ENCODE measurements at regions not wholly inside any gene's neighbourhood (a gene's known extent, or its start where the extent isn't known, plus 50 kb on each side); places are given as distances from the start of the nearest gene placed in this dataset.

DNA sequence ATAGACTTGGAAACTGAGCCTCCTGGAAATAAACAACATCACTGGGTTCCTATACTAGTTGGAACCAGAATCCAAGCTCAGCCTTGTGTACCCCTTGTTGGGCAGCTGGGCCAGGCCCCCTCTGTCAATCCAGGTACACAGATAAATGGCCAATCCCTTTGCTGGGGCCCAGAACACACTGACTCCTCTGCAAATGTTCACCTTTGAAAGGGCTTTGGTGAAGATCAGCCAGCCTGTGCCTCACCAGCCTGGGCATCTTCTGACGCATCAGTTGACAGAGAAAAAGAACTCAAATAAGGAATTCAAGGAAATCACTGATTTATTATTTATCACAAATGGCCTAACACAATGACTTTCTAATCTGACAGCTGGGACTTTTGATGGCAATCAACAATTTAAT, 1090.2 kb downstream of the BCL11B start:
- DNase-seq: no peak

DNA sequence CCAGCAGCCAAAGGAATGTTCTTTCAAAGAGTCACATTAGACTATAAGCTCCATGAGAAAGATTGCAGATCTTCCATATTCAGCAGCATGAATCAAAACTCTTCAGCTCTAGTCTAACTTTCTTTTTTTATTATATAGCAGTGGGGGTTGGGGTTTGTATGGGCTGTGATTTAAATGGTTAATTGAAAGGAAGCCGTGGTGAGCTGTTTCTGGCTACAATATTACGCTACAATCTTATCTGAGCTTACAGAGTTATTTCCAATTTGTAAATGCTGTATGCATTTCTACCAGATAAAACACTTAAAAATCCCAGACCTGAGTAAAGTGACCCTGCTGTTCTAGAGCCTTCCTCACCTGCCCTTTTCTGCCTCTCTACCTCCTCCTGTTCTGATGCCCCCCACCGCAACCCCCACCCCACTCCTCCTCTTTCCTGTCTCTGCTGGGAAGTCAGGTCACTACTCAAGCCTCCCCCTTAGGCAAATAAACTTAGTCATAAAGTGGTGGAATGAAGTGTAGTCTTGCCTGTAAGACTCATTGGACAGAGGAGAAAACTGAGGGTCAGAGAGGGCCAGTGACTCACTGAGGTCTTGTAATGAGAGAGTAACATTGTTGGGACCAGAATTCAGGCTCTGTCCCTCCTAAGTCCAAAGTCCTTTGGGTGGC, 1089.5 kb downstream of the BCL11B start:
- DNase-seq: peak in 2 of 6 experiments; percentile 33 to 44

DNA sequence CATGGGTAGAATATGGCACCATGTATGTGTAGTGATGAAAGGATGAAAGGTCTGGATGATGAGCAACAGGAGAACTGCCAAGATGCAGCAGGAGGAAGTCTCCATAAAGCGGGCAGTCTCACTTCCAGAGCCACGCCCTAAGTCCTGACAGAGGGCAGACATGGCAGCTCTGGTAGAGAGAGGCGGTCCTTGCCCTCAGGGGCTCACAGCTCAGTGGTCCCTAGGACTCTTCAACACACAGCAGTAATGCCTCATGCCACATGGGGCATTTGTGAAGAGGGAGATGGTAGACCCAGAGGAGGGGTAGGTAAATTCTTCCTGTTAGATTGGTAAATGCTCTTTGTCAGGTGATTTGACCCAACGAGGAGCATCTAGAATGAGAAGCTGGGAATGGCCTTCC, 1088.4 kb downstream of the BCL11B start:
- DNase-seq: no peak

GRCh38 chr14:98184457-98184856, 1087.5 kb downstream of the BCL11B start:
- no peak for DNase-seq

GRCh38 chr14:98185036-98185435, 1087.0 kb downstream of the BCL11B start:
- peak in 1 of 6 experiments; percentile 12 for DNase-seq

DNA sequence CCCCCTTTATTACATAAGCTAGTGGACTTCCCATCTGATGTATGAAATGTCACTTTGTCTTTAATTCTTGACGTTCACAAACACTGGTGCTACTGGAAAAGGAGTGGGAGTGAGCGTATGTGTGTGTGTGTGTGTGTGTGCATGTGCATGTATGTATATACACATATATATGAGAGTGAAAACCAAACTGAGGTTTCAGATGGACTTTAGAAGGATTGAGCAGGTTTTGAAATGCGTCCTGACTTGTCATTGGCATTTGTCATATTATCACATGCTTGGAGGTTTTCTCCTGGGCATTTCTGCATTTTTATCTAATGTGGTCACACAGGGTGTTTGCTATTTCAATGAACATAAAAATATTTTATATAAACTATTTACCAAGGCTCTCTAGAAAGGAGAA, 1085.9 kb downstream of the BCL11B start:
- DNase-seq: no peak

- DNase-seq: peak in 3 of 6 experiments; percentile 11 to 32 (median 23)
These were observed 1084.7 kb downstream of the BCL11B start for GRCh38 chr14:98187281-98187680.

DNA sequence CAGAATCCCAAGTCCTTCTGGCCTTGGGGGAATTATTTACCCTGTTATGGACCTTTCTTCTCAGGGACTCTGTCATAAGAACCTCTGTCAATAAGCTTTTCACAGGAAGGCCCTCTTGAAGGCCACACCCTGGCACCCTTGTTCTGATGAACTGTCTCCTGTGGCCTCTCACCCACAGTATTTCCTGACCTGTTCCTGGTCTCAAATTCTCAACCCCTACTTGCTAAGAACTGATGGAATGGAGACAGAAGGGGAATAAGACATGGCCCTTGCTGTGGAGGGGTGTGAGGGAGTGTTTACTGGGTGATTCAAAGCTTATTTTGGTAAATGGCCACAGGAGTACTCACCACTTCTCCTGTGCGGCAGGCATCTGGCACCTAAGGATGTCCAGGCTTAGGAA, 1082.9 kb downstream of the BCL11B start:
- peak in 1 of 6 experiments; percentile 63 for DNase-seq

GRCh38 chr14:98189511-98189910, 1082.5 kb downstream of the BCL11B start:
- peak; percentile 26 to 89 (median 68) for DNase-seq

DNA sequence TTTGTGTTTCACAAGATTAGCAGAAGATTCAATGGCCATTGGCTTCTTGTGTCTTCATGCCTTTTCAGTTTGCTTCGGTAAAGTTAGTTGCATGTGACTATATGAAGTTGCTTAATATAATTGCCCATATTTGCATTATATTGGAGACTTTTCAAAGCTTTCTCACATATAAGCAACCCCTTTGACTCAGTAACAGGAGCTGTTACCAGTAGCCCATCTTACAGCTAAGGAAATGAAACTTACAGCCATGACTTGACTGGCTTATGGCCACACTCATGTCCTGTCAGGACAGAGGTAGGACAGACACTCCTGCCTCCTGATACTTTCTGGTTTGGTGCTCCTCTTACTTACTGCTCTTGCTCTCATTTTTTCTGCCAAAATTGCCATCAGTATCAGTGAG, 1082.1 kb downstream of the BCL11B start:
- no peak for DNase-seq

GRCh38 chr14:98192946-98193345, 1079.1 kb downstream of the BCL11B start:
- DNase-seq: no peak

DNA sequence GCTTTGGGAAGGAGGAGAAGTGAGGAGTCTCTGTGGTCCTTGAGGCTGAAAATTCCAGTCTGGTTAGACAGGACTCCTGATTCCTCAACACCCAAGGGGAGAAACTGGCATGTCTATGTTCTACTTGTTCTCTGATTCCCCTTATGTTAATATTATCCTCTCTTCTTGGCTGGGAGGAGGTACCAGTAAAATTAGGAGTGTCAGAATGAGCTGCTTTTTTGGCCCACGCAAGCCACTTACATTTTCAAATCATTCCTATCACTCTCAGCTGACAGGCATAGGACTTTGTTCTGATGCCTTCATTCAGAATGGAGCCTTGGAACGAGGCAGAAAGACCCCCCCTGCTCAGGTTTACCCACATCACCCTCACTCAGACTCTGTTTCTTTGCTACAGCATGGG, 1077.2 kb downstream of the BCL11B start:
- DNase-seq: no peak

DNA sequence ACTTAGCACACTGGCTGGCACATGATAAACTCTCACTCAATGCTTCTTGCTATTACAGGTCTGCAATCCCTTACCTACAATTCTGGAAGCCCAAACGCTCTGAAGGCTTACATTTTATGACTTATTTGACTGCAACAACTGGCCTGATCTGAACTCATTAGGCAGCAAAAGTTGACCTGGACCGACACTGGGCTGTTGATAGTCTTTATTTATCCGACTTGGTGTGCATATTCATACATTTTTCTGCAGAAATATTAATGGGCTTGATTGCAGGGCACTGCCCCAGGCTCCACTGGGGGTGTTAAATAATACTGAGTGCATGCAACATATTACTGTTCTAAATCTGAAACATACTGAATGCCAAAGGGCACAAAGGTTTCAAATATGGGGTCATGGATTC, 1076.7 kb downstream of the BCL11B start:
- no peak for DNase-seq

- DNase-seq: no peak
These were observed 1074.1 kb downstream of the BCL11B start for GRCh38 chr14:98197933-98198332.

DNA sequence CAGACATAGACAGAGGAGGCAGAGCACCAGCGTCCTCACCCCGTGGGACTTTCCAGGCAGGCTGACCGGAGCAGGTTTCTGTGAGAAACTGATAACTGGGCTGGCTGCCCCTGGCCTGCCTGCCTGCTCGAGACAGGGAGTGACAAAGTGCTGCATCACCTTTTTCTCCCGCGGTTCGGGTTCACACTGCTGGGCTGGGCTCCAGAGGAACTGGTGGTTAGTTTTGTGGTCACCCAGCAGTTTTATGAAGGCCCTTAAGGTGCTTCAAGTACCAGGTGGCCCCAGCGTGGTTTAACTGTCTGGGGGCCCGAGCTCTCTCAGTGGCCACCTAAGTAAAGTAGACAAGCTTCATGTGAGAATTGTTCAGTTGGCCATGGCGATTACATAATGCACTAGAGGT, 1073.6 kb downstream of the BCL11B start:
- DNase-seq: peak in 3 of 6 experiments; percentile 17 to 31 (median 26)

- DNase-seq: no peak
These were observed 1071.4 kb downstream of the BCL11B start for GRCh38 chr14:98200601-98201000.

GRCh38 chr14:98203421-98203820, 1068.6 kb downstream of the BCL11B start:
- DNase-seq: peak in 5 of 6 experiments; percentile 19 to 55 (median 32)

DNA sequence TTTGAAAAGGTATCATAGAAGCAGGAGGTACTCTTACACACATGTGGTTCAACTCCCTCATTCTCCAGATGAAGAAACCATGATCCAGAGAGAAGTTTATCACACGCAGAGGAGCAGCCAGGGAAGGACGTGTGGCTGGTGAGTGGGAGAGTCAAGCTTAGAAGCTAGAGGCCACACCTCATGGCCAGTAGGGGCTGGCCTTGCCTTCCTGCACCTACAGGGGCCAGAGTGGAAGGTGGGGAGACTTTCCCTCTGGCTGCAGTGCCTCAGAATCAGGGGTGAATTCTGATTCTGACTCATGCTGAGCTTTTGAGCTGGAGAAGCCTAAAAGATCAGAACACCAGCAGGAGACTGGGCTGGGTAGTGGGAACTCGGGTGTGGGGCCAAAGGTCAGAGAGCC, 1067.9 kb downstream of the BCL11B start:
- no peak for DNase-seq

- DNase-seq: no peak
These were observed 1064.6 kb downstream of the BCL11B start for GRCh38 chr14:98207415-98207814.

GRCh38 chr14:98208211-98208611, 1063.8 kb downstream of the BCL11B start:
- no peak for DNase-seq

- no peak for DNase-seq
These were observed 1063.1 kb downstream of the BCL11B start for GRCh38 chr14:98208943-98209342.

DNA sequence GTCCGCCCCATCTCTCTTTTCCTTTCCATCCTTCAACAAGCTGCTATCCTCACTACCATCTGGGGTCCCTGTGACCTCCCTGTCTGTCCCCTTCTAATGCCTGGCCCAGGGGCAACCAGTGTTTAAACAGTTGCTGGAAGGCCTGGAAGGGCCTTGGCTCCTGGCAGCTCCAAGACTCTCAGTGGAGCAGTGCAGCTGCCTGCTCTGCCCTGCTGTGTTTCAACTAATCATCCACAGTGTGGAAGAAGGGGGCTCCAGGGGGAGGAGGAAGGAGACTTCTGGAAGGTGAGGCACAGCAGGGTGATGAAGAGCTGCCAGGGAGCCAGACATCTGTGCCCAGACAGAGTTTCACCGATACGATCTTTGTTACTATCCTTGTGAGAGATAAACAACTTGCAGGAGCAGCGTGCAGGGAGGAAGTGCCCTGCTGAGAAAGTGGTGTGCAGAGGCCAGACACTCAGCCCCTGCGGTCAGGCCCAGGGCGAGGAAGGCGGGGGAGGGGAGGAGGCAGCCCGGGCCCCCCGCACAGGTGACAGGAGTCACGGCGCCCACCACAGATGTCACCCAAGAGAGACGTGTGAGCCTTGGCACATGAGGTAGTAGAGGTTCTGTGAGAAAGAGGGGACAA, 1061.8 kb downstream of the BCL11B start:
- DNase-seq: peak; percentile 23 to 43 (median 38)

DNA sequence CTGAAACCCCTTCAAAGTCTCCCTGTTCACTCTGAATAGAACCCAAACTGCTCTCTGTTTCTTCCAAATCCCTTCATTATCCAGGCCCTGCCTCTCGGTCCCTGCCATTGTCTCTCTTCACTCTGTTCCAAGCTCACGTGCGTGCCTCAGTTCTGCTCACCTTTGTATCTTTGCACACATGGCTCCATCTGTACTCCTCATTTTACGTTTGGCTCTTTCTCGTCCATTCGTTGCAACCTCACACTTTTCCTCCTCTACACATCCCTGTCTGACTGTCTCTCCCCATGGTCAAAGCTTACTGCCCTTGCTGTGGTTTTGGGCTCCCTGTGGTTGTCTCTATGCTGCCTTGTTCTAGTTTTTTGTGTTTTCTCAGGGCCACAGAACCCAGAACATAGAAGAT, 1054.5 kb downstream of the BCL11B start:
- no peak for DNase-seq

- no peak for DNase-seq
These were observed 1053.8 kb downstream of the BCL11B start for GRCh38 chr14:98218218-98218617.

DNA sequence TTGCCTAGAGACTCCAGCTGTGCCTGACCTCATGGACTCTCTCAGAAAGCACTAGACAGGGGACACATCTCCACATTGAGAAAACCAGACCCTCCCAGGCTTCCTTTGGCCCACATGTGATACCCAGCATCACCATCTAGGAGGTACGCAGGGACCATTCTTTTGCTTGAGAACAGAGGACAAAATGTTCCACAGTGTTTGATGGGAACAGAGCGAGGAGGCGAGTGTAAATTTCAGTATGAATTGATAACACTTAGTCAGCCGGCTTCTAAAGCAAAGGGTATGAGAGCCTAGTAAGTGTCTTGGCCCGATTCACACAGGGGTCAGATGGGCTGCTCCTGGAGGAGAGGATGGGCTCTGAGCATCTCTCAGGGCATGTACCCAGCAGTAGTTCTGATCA, 1052.4 kb downstream of the BCL11B start:
- DNase-seq: no peak
